HG02943 (cell line): ENCODE measurements at regions not wholly inside any gene's neighbourhood (a gene's known extent, or its start where the extent isn't known, plus 50 kb on each side); places are given as distances from the start of the nearest gene placed in this dataset.
A peak's percentile ranks its signal among the peaks of the same experiment; 100 is the strongest.
"Not testable (repeated sequence)": the region's sequence is repeated elsewhere in the genome, so short reads cannot be mapped to it uniquely, and the experiment has no call there.

Experiments used
- ATAC-seq: cut with Tn5 transposase; IDR thresholded peaks from one replicate; pipeline ENCODE4 v1.9.1; 2021; ENCODE audit warnings: mild to moderate bottlenecking, low read depth, moderate library complexity; ENCODE audit not compliant: unreplicated experiment

DNA sequence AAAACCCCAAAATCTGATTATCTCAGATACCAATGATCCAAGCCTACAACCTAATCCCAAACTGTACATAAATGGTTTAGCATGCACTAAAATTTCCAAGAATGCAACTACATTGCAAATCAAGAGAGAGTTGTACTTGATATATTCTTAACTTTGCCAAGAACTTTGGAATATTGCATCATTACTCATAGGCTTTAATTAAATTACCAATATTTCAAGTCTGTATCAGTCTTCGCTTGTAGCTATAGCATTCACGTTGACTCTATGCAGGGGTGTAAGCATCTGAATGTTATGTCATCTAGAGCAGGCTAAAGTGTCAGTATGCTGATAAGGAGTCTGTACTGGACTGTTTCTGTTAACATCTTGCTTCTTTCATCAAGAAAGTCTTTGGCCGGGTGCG is 56.3 kb downstream of the FOXI3 start:
- ATAC-seq, result no peak

GRCh38 chr2:88377641-88377991 is 74.9 kb downstream of the FOXI3 start:
- no peak for ATAC-seq

- no peak for ATAC-seq
These were observed 80.5 kb downstream of the FOXI3 start for GRCh38 chr2:88372042-88372441.

DNA sequence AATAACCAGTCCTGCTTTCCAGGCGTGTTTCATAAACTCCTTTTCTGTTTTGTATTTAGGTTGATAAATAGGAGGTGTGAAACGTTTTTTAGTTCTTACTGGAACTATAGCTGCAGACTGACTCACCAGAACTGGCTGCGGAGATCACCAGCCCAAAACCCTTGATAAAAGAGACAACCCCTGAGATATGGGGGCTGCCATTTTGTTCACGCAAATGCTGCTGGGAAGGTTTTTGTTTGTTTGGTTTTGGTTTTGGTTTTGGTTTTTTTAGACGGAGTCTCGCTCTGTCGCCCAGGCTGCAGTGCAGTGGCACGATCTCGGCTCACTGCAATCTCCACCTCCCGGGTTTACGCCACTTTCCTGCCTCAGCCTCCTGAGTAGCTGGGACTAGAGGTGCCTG is 87.1 kb downstream of the FOXI3 start:
- not testable (repeated sequence) for ATAC-seq

DNA sequence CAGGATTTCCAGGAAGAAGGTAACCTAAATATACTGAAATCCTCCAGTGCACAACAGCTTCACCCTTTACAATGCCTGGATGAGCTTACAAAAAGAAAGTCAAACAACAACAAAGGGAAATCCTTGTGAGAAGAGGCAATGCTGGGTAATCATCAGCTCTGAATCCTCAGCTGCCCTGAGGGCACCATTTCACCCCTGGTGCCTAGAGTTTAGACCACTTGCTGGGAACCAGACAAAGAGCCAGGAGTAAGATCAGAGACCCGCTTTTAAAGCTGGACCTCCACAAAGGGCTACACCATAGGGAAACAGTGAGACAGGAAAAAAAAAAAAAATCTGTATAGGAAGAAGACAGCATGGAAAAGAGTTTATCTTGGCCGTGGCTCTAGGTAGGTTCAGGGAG is 97.0 kb downstream of the FOXI3 start:
- ATAC-seq, result no peak

- no peak for ATAC-seq
These were observed 101.3 kb downstream of the FOXI3 start for GRCh38 chr2:88351249-88351601.

DNA sequence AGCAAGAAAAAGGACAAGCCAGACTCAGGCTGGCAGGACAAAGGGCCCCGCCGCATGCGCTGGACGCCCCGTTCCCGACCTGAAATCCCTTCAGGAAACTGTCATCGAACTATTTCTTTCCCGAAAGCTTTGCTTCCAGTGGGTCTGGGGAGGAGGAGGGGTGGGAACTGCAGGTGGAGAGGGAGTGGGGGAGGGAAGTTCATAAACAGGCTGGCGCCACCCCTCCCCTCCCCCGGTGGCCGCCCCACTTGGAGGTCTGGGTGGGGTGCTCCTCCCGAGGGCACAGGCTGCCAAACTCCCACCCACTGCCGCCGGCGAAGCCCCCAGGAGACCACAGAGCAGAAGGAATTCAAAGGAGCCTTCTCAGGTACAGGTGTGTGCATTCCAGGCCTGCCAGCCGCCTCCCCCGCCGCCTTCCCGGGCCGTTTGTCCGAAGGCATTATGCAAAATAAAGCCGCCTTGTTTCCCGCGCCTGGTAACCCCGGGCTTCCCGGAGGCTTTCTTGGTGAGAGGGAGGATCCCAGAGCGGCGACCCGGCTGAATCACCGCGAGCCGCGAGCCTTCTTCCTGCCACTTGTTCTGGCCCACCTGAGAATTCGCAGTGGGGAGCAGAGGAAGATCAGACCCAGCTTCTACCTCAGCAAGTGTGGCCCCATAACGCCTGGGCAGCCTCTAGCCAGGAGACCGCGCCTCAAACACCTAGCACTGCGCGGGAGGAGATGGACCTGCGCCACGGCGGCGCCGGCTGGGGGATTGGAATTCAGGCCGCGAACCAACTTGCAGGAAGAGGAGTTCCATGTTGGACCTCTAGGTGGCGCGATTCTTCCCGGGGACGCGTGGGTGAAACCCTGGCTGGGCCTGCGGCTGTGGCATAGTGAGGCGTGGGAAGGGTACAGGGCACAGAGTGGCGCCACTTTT is 101.9 kb downstream of the FOXI3 start:
- ATAC-seq, result no peak

DNA sequence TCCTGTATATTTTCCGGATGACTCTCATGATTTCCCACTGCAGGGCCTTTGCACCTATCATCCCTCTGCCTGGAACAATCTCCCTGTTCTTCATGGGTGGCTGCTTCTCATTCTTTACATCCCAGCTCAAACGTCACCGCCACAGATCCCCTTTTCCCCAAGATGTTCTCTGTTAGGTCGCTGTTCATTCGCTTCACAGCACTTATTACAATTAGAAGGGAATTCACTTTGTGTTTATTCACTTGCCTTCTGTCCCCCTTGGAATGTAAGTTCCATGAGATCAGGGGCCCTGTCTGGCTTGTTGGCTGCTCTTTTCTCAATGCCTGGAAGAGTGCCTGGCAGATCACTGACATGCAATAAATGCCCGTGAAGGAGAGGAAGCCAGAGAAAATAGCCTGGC is 106.7 kb downstream of the FOXI3 start:
- no peak for ATAC-seq

GRCh38 chr2:88342749-88343148 is 109.7 kb downstream of the FOXI3 start:
- ATAC-seq, result no peak

- ATAC-seq, result no peak
These were observed 118.1 kb downstream of the FOXI3 start for GRCh38 chr2:88334418-88334817.

DNA sequence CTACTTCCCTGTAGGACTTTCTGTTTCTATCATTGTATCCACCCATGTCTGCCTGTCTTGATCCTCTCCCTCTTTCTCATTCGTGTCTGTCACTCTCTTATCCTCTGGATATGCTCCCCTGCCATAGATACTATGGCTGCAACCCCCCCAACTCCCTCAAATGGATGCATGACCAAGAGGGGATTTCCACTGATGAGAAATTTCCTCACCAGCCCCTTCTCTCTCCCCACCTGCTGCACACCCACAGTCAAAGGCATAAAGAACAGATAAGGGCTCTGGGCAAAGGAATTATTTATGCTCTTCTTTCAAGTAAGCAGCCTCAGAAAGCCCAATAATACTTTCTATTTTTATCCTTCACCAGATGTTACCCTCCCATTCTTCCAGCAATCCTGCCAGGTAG is 121.3 kb downstream of the FOXI3 start:
- ATAC-seq, result no peak

- peak; percentile 80 for ATAC-seq
These were observed 122.5 kb downstream of the FOXI3 start for GRCh38 chr2:88329815-88330603.

DNA sequence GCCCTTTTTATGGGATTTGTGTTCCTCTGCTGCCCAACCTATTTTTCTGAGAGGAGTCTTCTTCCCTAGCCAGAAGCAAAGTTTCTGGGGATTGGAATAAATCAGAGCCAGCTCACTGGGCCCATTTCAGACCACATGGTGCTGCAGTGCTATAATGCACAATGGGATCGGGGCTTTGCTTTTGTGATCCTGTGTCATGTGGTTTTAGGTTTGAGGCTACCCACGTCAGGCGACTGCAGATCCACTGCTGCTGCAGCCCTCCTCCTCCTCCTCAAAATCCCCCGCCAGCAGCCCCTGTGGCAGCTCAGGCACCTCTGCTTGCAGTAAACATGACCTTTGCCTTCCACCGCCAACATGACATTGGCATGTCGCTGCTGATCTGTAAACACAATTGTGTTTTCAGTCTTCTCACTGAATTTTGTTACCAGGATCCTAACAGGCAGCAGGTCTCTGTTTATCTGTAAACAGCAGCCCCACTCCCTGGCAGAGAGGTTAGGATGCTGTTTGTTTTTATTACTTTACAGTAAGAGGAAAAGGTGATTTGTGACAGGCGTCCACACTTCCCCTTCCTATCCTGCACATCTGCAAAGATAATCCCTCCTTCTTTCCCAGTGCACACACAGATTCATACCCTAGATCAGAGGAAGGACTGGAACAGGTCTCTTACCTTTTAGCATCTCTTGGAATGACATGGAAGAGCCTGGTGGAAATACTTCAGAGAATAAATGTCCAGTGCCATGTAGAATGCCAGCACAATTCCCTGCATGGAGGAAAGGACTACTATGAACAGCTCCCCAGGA is 130.8 kb downstream of the FOXI3 start:
- no peak for ATAC-seq

GRCh38 chr2:88320076-88320773 is 132.3 kb downstream of the FOXI3 start:
- no peak for ATAC-seq

GRCh38 chr2:88318956-88319330 is 133.6 kb downstream of the FOXI3 start:
- no peak for ATAC-seq

DNA sequence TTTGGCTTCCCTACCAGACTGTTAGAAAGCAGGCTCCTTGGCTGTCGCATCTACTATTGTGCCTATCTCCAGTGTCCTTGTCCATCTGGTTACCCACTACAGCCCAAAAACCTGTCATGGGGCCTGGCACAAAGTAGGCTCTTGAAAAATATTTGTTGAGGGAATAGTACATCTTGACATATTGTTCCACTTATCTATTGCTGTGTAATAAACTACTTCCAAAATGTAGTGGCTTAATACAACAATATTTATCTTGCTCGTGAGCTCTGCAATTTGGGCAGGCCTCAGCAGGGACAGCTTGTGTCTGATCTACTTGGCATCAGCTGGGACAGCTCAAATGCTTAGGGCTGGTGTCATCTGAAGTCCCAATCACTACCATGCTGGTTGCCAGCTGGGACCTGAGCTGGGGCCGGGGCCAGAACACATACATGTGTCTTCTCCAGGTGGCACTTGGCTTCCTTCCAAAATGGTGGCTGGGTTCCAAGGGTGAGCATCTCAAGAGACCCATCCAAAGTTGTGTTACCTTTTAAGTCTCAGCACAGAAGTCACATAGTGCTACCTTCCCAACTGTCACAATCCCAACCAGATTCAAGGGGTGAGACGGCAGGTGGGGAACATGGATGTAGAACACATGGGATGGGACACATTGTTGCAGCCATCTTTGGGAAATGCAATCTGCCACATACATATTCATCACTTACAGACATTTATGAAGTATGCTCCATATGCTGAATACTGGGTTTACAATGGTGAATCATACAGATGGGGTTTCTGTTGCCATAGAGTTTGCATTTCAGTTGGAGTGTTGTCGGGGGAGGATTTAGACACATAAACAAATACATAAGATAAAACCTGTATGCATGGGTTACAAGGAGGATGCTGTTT is 134.2 kb downstream of the FOXI3 start:
- ATAC-seq, result no peak

DNA sequence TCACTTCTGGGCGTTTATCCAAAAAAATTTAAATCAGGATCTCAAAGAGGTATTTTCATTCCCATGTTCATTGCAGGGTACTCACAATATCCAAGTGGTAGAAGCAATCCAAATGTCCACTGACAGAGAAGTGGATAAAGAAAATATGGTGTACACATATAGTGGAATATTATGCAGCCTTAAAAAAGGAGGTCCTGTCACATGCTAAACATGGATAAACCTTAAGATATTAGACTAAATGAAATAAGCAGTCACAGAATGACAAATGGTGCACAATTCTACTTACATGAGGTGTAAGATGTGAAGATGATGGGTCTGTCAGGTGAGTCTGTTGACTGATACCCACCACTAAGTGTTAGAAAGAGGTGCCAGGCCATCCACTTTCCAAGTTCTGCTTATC is 140.6 kb downstream of the THNSL2 start:
- ATAC-seq, result no peak

DNA sequence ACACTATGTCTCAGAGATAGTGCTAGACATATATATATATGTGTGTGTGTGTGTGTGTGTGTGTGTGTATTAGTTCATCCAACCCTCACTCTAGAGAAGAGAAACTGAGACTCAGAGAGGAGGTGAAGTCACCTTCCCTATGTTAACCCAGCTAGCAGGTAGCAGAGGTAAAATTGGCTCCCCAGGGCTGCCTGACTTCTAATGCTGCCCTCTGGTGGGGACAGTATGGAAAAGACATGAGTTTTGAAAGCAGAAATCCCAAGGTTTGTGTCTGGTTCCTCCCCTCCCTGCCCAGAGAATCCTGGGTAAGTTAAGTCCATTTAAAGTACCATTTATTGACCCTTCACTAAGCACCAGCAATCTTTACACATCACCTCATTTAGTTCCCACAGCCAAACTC is 137.7 kb downstream of the THNSL2 start:
- ATAC-seq, result no peak

DNA sequence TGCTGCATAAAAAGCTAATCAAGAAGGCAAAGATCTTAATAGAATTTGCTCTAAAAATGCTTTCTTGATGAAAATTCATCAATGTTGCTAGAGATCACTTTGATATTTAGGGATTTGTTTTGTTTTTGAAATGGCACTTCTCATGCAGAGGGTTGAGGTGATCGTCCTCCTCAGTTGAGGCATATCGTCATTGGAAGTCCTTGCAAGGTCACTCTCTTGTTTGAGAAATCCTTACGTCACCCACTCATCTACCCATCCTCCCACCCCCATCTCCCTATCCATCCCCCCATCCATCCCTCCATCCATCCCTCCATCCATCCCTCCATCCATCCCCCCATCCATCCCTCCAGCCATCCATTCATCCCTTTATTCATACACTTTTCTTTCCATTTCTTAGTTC is 133.7 kb downstream of the THNSL2 start:
- no peak for ATAC-seq

DNA sequence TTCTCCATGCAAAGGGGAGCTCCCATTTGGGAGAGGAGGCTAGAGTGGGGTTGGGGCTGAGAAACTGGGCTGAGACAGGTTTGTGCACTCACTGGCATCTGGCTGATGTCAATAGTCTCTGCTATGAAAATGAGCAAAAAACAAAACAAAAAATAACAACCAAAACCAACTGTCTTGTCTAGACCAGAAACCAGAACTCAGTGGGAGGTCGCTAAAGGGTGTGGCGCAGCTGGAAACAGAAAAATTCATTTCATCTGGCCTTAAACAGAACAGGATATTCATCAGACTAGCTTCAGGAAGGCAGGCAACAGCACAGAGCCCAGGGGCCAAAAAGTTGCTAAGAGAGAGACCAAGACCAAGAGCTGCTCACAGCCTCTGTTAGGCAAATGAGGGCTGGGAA is 126.1 kb downstream of the THNSL2 start:
- no peak for ATAC-seq
